IPS DF 19.7 (cell line): ENCODE measurements at regions not wholly inside any gene's neighbourhood (a gene's known extent, or its start where the extent isn't known, plus 50 kb on each side); places are given as distances from the start of the nearest gene placed in this dataset.

Source experiments
- DNase-seq: peaks from one replicate; pipeline ENCODE4 v3.0.0-alpha.2; 2013; ENCODE audit warnings: low read depth, low spot score

- no peak for DNase-seq
Observed at GRCh38 chr20:7330850-7331249, 563.4 kb downstream of the BMP2 start.

- DNase-seq, result no peak
Observed at GRCh38 chr20:7332169-7332568, 564.7 kb downstream of the BMP2 start.

- DNase-seq, result no peak
Observed at GRCh38 chr20:7333841-7334240, 566.4 kb downstream of the BMP2 start.

- no peak for DNase-seq
Observed at GRCh38 chr20:7346026-7346425, 578.5 kb downstream of the BMP2 start.

- no peak for DNase-seq
Observed at GRCh38 chr20:7346562-7346961, 579.1 kb downstream of the BMP2 start.

GRCh38 chr20:7347409-7347808 lies 579.9 kb downstream of the BMP2 start:
- DNase-seq, result no peak

- DNase-seq, result no peak
Observed at GRCh38 chr20:7348253-7348652, 580.8 kb downstream of the BMP2 start.

- DNase-seq, result no peak
Observed at GRCh38 chr20:7352165-7352564, 584.7 kb downstream of the BMP2 start.

GRCh38 chr20:7355051-7355450 lies 585.2 kb downstream of the HAO1 start:
- DNase-seq, result no peak

- DNase-seq, result no peak
Observed at GRCh38 chr20:7358670-7359069, 581.6 kb downstream of the HAO1 start.

- no peak for DNase-seq
Observed at GRCh38 chr20:7359739-7360138, 580.5 kb downstream of the HAO1 start.

- no peak for DNase-seq
Observed at GRCh38 chr20:7361321-7361720, 578.9 kb downstream of the HAO1 start.

- no peak for DNase-seq
Observed at GRCh38 chr20:7361931-7362330, 578.3 kb downstream of the HAO1 start.

- no peak for DNase-seq
Observed at GRCh38 chr20:7362601-7363000, 577.7 kb downstream of the HAO1 start.

- DNase-seq, result no peak
Observed at GRCh38 chr20:7366189-7366588, 574.1 kb downstream of the HAO1 start.

- no peak for DNase-seq
Observed at GRCh38 chr20:7371518-7372163, 568.6 kb downstream of the HAO1 start.

GRCh38 chr20:7375905-7376304 lies 564.4 kb downstream of the HAO1 start:
- DNase-seq, result no peak

GRCh38 chr20:7378864-7379605 lies 561.2 kb downstream of the HAO1 start:
- no peak for DNase-seq

GRCh38 chr20:7379621-7380220 lies 560.5 kb downstream of the HAO1 start:
- DNase-seq, result no peak

GRCh38 chr20:7383216-7383615 lies 557.0 kb downstream of the HAO1 start:
- DNase-seq, result no peak

GRCh38 chr20:7387638-7388193 lies 552.5 kb downstream of the HAO1 start:
- no peak for DNase-seq

- DNase-seq, result no peak
Observed at GRCh38 chr20:7389216-7389615, 551.0 kb downstream of the HAO1 start.
